WERI-Rb-1 (cell line): ENCODE measurements at regions not wholly inside any gene's neighbourhood (a gene's known extent, or its start where the extent isn't known, plus 50 kb on each side); places are given as distances from the start of the nearest gene placed in this dataset.

Experiments
- DNase-seq: peaks from one replicate; pipeline ENCODE4 v3.0.0-alpha.2; 2020
- H3K27ac ChIP-seq: fragments of 250-450 bp; sonication (Bioruptor Pico); 2 replicates; pipeline ENCODE4 v1.5.1; 2020; ENCODE audit warnings: mild to moderate bottlenecking, moderate library complexity
- H3K27me3 ChIP-seq: fragments of 250-450 bp; sonication (Bioruptor Pico); 2 replicates; pipeline ENCODE4 v1.5.1; 2021; ENCODE audit warnings: mild to moderate bottlenecking, low read depth, moderate library complexity; ENCODE audit not compliant: insufficient read depth, severe bottlenecking
- H3K36me3 ChIP-seq: fragments of 250-450 bp; sonication (Bioruptor Pico); 2 replicates; pipeline ENCODE4 v1.5.1; 2020; ENCODE audit warnings: mild to moderate bottlenecking, moderate library complexity
- H3K4me3 ChIP-seq: 2 replicates; pipeline ENCODE4 v1.5.1; 2011; ENCODE audit warnings: low read depth, mild to moderate bottlenecking, control low read depth, low read length
- H3K9me3 ChIP-seq: fragments of 250-450 bp; sonication (Bioruptor Pico); 2 replicates; pipeline ENCODE4 v1.5.1; 2021; ENCODE audit warnings: mild to moderate bottlenecking, moderate library complexity; ENCODE audit not compliant: severe bottlenecking
- CTCF ChIP-seq: IDR thresholded peaks from 2 replicates; pipeline ENCODE4 v1.5.1; 2011; ENCODE audit warnings: low read depth, mild to moderate bottlenecking, control low read depth, inconsistent platforms, low read length

GRCh38 chr17:5703736-5704135 lies 119.4 kb upstream of the NLRP1 start:
- no peak for DNase-seq
- no peaks in the 10 kb centered on the region for H3K27me3 ChIP-seq
- no peak overlapping the region for H3K27ac ChIP-seq
- no peaks in the 10 kb centered on the region for H3K36me3 ChIP-seq
- H3K4me3 ChIP-seq, result no peak overlapping the region
- no peaks in the 10 kb centered on the region for H3K9me3 ChIP-seq
- no peak for TF ChIP-seq CTCF

GRCh38 chr17:5705081-5705875 lies 121.0 kb upstream of the NLRP1 start:
- TF ChIP-seq CTCF, result peak; percentile 68
- DNase-seq, result peak; percentile 30
- H3K9me3 ChIP-seq, result no peaks in the 10 kb centered on the region
- no peaks in the 10 kb centered on the region for H3K36me3 ChIP-seq
- no peak overlapping the region for H3K27ac ChIP-seq
- no peaks in the 10 kb centered on the region for H3K27me3 ChIP-seq
- H3K4me3 ChIP-seq, result no peak overlapping the region

GRCh38 chr17:5705876-5706576 lies 121.7 kb upstream of the NLRP1 start:
- H3K27ac ChIP-seq, result no peak overlapping the region; the same call in 1 of the 2 replicates
- H3K36me3 ChIP-seq, result no peaks in the 10 kb centered on the region
- H3K27me3 ChIP-seq, result no peaks in the 10 kb centered on the region
- H3K4me3 ChIP-seq, result no peak overlapping the region
- DNase-seq, result no peak
- no peaks in the 10 kb centered on the region for H3K9me3 ChIP-seq
- TF ChIP-seq CTCF, result no peak

GRCh38 chr17:5706577-5707210 lies 122.4 kb upstream of the NLRP1 start:
- H3K36me3 ChIP-seq, result no peaks in the 10 kb centered on the region
- H3K27me3 ChIP-seq, result no peaks in the 10 kb centered on the region
- H3K9me3 ChIP-seq, result no peaks in the 10 kb centered on the region
- no peak overlapping the region for H3K4me3 ChIP-seq
- no peak overlapping the region; the same call in 1 of the 2 replicates for H3K27ac ChIP-seq
- peak; percentile 80 for DNase-seq
- TF ChIP-seq CTCF, result peak; percentile 94

- no peaks in the 10 kb centered on the region for H3K9me3 ChIP-seq
- H3K4me3 ChIP-seq, result no peak overlapping the region
- DNase-seq, result no peak
- no peaks in the 10 kb centered on the region for H3K36me3 ChIP-seq
- no peak for TF ChIP-seq CTCF
- no peak overlapping the region for H3K27ac ChIP-seq
- H3K27me3 ChIP-seq, result no peaks in the 10 kb centered on the region
These were observed 123.2 kb upstream of the NLRP1 start for GRCh38 chr17:5707482-5707881.
